ENCODE measurements at regions not wholly inside any gene's neighbourhood (a gene's known extent, or its start where the extent isn't known, plus 50 kb on each side); places are given as distances from the start of the nearest gene placed in this dataset.

GRCh38 chr10:31136930-31137885, 105.5 kb upstream of the ZNF438 start:
- DNase-seq (ENCODE audit: low read depth, low spot score), result no peak
- H3K9me3 Mint-ChIP-seq, result no peaks in the 10 kb centered on the region
- no peak overlapping the region for H3K27ac Mint-ChIP-seq (ENCODE audit: unreplicated experiment)
- no peaks in the 10 kb centered on the region for H3K36me3 Mint-ChIP-seq (ENCODE audit: low read depth)
- no peak for TF ChIP-seq CTCF (conservative IDR thresholded peaks at IDR 0.05)
- no peak overlapping the region for H3K4me3 Mint-ChIP-seq
- H3K4me1 Mint-ChIP-seq, result peaks cover 48% of the 10 kb centered on the region
- H3K27me3 Mint-ChIP-seq (ENCODE audit: low read depth), result no peaks in the 10 kb centered on the region

GRCh38 chr10:31138026-31138553, 106.4 kb upstream of the ZNF438 start:
- Mint-ChIP-seq H3K9me3 (no peaks in the 10 kb centered on the region), H3K36me3 (ENCODE audit: low read depth) (no peaks in the 10 kb centered on the region), H3K27me3 (ENCODE audit: low read depth) (no peaks in the 10 kb centered on the region), H3K4me1 (peaks cover 43% of the 10 kb centered on the region), H3K27ac (ENCODE audit: unreplicated experiment) (no peak overlapping the region), H3K4me3 (no peak overlapping the region)
- DNase-seq (ENCODE audit: low read depth, low spot score), result no peak
- TF ChIP-seq CTCF (conservative IDR thresholded peaks at IDR 0.05), result no peak

- TF ChIP-seq CTCF (conservative IDR thresholded peaks at IDR 0.05), result no peak
- no peak for DNase-seq (ENCODE audit: low read depth, low spot score)
- no peaks in the 10 kb centered on the region for H3K9me3 Mint-ChIP-seq
- H3K4me1 Mint-ChIP-seq, result peaks cover 44% of the 10 kb centered on the region
- H3K27me3 Mint-ChIP-seq (ENCODE audit: low read depth), result no peaks in the 10 kb centered on the region
- no peak overlapping the region for H3K27ac Mint-ChIP-seq (ENCODE audit: unreplicated experiment)
- no peaks in the 10 kb centered on the region for H3K36me3 Mint-ChIP-seq (ENCODE audit: low read depth)
- H3K4me3 Mint-ChIP-seq, result no peak overlapping the region
Observed at GRCh38 chr10:31139497-31139896, 107.8 kb upstream of the ZNF438 start.

- Mint-ChIP-seq H3K36me3 (ENCODE audit: low read depth) (no peaks in the 10 kb centered on the region), H3K9me3 (no peaks in the 10 kb centered on the region), H3K4me3 (no peak overlapping the region), H3K4me1 (peaks cover 34% of the 10 kb centered on the region), H3K27me3 (ENCODE audit: low read depth) (no peaks in the 10 kb centered on the region), H3K27ac (ENCODE audit: unreplicated experiment) (no peak overlapping the region)
- no peak for DNase-seq (ENCODE audit: low read depth, low spot score)
- no peak for TF ChIP-seq CTCF (conservative IDR thresholded peaks at IDR 0.05)
Observed at GRCh38 chr10:31140716-31141115, 109.1 kb upstream of the ZNF438 start.

DNA sequence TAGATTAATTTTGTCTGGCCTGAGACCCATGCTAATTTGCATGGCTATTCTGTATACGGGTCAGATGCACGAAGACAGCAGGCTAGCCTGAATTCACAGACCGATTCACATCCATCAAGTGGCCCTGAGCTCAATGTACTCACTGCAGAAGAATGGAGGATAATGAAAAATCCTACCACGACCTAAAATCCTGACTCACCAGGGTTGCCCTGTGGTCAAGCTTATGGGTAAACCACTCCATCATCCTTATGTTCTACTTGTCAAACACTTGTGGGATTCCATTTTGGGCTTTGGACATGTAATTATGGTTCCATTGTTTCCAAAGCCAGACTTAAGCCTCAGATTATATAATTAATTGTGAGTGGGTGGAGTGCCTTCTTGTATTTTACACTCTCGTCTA, 110.4 kb upstream of the ZNF438 start:
- peak overlapping the region; percentile 39 for H3K27ac Mint-ChIP-seq (ENCODE audit: unreplicated experiment)

More for the DNA sequence above, 110.4 kb upstream of the ZNF438 start:
- Mint-ChIP-seq H3K27me3 (ENCODE audit: low read depth) (no peaks in the 10 kb centered on the region), H3K36me3 (ENCODE audit: low read depth) (no peaks in the 10 kb centered on the region), H3K9me3 (no peaks in the 10 kb centered on the region), H3K4me3 (no peak overlapping the region), H3K4me1 (peaks cover 36% of the 10 kb centered on the region)
- TF ChIP-seq CTCF (conservative IDR thresholded peaks at IDR 0.05), result no peak
- no peak for DNase-seq (ENCODE audit: low read depth, low spot score)

All from neural crest cell (in vitro differentiated cells).